GM18873 (cell line): ENCODE measurements at regions not wholly inside any gene's neighbourhood (a gene's known extent, or its start where the extent isn't known, plus 50 kb on each side); places are given as distances from the start of the nearest gene placed in this dataset.

Experiments used
- ATAC-seq: cut with Tn5 transposase; IDR thresholded peaks from one replicate; pipeline ENCODE4 v1.9.1; 2021; ENCODE audit warnings: mild to moderate bottlenecking, moderate library complexity, moderate number of reproducible peaks; ENCODE audit not compliant: unreplicated experiment, low FRiP score

DNA sequence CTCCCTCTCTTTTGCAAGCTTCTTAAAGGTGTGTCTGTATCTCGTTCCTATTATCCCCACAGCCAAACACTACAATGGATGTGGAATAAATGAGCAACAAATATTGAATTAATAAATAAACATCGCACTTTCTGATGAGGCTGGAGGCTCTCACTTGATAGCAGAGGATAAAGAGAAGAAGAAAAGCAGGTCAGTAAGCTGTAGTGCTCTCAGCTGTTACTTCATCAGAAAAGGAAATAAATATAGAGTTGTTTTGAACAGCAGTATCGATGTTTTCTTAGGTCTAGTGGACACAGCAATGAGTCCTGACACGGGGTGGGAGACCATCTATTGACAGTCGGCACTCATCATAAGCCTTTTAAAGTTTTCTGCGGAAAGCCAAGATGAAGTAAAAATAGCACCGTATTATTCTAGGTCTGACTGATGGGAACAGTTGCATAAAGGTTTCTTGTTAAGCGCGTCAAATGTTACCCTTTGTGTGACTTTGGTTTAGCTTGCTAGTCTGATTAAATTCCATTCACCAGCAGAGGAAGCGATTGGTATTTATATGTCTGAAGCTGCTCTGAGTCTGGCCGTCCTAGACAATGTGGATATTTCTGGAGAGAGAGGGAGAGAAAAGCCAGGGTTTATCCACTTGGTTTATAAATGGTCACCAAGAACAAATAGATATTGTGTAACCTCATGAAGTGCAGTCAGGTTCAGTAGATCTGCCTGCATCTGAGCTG lies 646.1 kb downstream of the CDH11 start:
- ATAC-seq = no peak

- ATAC-seq = no peak
Measured at GRCh38 chr16:64470916-64471315, 650.9 kb downstream of the CDH11 start.

GRCh38 chr16:64469906-64470702 lies 651.8 kb downstream of the CDH11 start:
- no peak for ATAC-seq

DNA sequence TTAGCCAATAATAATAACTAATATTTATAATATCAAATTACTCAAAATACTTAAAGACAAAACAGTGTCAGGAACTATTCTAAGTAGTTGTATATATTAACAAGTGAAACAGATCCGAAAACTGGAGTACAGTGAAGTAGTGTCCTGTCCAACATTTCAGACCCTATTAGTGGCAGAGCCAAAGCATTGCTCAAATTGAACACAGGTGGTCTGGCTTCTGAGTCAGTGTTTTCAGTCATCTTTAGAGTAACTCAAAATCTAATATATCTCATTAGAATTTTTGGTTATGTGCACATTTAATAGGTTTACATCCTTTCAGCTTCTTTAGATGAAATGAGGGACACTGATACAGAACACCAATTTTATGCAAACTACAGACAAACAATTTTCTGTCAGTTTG lies 652.5 kb downstream of the CDH11 start:
- ATAC-seq = no peak

DNA sequence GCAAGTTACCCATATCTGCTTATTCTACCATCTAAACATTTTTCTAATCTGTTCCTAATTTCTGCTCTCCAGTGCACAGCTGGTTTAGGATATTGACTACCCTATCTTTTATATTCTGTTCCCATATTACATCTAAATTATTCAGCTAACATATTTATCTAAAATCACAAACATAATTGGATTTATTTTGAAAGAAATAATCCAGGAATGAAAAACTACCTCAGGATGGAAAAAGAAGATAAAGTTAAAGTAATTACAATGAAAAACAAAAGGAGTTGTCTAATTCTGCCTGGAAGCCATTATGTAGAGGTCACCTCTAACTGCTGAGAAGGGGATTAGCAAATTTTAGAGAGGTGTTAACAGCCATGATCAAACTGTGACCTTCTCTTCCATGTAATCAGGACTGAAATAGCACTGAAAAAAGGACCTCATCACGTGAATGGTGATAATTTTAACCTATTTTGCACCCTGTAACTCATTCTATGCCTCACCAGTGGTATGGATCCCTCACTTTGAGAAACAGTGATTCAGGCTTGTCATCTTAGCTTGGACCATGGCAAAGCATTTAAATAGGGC lies 653.3 kb downstream of the CDH11 start:
- no peak for ATAC-seq

GRCh38 chr16:64459821-64460220 lies 662.0 kb downstream of the CDH11 start:
- no peak for ATAC-seq

- ATAC-seq = no peak
Measured at GRCh38 chr16:64459402-64459801, 662.5 kb downstream of the CDH11 start.

GRCh38 chr16:64455275-64455674 lies 666.6 kb downstream of the CDH11 start:
- ATAC-seq = no peak

- no peak for ATAC-seq
Measured at GRCh38 chr16:64453646-64454045, 668.2 kb downstream of the CDH11 start.

DNA sequence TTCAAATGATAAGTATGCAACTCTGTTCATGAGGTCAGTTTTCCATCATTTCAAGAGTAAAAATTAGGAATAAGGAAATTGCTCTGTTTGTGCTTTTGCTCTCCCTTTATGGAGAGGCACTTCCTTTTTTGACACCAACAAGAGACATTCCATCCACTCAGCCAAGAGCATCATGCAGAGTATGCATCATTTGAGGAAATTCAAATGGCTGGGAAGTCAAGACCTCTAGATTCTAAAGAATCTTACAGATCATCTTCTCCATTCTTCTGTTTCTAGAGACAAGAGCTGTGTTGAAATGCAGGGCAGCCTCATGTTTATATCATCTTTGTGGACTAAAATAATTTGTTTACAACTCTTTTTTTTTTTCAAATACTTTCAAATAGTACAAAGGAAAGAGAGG lies 669.4 kb downstream of the CDH11 start:
- no peak for ATAC-seq

DNA sequence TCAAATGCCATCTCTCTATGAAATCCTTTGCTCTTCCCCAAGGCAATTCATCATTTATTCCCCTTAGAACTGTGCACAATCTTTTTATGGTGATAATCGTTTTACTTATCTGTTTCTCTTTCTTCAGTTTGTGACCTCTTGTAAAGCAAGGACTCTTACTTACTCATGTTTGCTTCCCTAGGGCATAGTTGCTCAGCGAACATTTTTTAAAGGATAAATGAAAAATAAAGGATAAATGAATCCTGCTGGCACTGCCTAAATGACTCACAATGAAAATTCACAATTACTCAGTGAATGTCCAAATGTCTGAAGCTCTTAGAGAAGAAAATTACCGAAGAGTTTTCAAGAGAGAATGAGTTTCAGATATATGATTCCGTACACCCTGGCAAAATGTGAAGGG lies 671.7 kb downstream of the CDH11 start:
- ATAC-seq = no peak

DNA sequence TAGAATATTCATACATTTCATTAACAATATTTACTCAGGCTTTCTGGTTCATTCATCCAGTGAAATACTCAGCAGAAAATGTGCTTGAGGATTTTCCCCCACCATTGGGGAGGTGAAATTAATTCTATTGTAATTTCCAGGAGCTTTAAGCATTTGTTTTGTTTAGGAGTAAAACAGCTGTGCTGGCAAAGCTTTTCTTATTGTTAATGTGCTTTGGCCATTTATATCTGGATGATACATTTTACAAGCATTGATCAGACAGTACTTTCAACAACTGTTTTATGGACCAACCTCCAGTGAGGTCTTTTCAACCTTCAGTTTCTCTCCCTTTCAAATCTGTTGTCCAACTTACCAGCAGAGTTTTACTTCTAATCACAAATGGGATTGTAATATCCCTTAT lies 672.4 kb downstream of the CDH11 start:
- ATAC-seq = no peak

- no peak for ATAC-seq
Measured at GRCh38 chr16:64445649-64446048, 676.2 kb downstream of the CDH11 start.

DNA sequence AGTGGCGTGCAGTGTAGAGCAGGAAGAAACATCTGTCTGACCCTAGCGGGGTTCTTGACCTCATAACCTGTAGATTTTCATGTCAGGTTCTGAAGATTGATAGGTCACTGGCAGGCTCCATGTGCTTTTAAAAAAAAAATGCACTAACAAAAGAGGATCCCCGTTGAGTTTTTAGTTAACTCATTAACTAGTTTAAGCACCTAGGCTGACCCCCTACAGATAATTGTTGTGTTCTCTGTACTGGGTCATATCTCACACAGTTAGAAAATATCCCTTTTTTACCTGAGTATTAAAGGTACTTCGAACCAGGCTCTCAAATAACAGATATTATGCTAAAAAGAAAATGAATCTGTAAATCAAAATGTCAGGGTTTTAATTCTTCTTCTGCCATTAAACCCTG lies 676.6 kb downstream of the CDH11 start:
- no peak for ATAC-seq

GRCh38 chr16:64440421-64440831 lies 681.4 kb downstream of the CDH11 start:
- ATAC-seq = no peak

DNA sequence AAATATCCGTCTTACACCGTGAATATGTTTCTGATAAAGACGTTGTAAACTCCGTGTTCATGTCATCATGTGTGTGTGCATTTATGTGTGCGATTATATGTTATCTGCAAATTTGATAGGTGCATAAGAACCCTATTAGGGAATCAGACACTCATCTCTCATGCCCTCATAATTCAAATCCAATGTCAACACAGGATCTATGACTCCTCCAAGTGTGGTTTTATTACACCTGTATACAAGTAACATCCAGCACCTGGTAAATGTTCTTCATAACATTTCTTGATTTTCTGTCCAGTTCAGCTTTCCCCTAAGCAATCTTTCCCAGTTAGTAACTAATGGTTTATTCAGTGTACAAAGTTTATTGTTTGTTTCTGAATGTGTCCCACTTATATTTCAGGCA lies 681.9 kb downstream of the CDH11 start:
- no peak for ATAC-seq

DNA sequence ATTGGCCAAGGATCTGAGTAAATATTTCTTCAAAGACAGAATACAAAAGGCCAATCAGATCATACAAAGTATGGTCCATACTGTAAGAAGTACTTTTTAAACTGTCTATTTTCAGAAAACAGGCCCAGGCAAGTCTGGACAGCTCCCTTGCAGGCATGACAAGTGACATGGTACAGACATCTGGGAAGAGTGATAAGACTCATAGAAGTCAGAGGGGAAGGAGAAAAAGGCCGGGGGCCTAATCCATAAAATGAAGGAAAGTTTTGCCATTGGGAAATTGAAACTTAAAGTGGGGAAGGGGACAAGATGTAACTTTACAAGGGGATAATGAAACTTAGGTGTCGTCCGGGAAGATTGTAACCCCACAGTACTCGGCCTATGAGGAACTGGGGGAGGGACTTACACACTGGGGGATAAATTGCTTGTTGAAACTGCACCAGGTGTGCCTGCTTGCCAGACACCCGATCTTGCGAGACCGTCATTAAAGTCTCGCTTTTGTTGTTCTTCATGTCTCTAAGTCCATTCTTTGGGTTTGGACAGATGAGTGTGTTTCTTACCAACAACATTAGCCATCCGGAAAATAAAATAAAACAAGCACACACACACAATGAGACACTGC lies 684.0 kb downstream of the CDH11 start:
- no peak for ATAC-seq

- no peak for ATAC-seq
Measured at GRCh38 chr16:64434526-64435069, 687.3 kb downstream of the CDH11 start.

DNA sequence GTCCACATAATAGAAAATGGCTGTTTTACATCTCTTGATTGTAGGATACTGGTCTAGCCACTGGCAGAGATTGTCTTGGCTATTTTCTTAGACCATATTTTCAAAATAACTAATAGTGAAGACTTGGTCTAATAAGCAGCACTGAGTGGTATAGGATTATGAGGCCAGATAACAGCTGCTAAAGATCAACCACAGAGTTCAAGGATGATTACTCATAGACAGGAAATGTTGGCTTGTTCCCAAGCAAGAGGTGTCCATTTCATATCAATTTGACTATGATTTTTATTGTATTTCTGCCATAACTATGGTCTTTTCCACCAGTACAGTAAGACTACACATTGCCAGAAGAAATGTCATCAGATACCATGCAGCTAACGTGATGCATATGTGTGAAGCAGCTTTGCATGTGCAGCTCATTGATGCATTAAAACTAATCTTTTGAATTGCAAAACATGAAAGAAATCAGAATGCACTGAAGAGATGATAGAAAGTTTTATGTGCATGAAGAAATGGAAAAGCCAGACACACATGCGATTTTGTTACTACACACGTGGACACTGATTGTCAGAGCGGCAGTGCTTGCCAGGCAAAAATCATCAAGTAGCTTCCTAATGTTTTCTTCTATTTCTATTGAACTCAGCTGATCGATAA lies 693.3 kb downstream of the CDH11 start:
- no peak for ATAC-seq

DNA sequence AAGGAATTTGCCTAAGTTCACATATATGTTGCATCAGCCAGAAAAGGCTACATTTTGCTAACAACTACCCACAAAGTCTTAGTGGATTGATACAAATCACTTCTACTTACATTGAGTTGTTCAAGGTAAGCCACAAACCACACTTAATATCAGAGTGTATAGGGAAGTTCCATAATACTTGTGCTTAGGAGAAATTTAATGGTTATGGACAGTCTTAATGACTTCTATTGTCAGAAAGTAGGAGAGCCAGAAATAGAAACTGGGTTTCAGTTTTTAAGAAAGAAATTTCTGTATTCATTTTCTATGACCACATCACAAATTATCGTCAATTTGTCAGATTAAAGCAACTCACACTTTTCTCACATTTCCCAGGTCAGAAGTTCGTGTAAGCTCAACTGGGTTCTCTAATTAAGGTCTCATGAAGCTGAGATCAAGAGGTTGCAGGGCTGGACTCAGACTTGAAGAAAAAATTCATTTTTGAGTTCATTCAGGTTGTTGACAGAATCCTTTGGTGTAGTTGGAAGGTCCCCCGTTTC lies 695.7 kb downstream of the CDH11 start:
- no peak for ATAC-seq
